Keratinocyte (primary cell): ENCODE measurements at regions not wholly inside any gene's neighbourhood (a gene's known extent, or its start where the extent isn't known, plus 50 kb on each side); places are given as distances from the start of the nearest gene placed in this dataset.

Experiments used
- DNase-seq: peaks from one replicate; pipeline ENCODE4 v3.0.0-alpha.2; 2011; ENCODE audit warnings: low read depth, missing footprints, low spot score
- FAIRE-seq: peaks from 2 replicates; lab custom pipeline; 2011; peaks lifted over from hg19 to GRCh38; lab: Jason Lieb, UNC
- H2AFZ ChIP-seq: 2 replicates; pipeline ENCODE4 v1.6.0; 2012; ENCODE audit warnings: low read length, control low read depth, inconsistent platforms; ENCODE audit not compliant: control insufficient read depth
- H3K27ac ChIP-seq: 2 replicates; pipeline ENCODE4 v1.5.1; 2011; ENCODE audit warnings: low read length; ENCODE audit not compliant: control insufficient read depth, insufficient read depth
- H3K27me3 ChIP-seq: 3 replicates; pipeline ENCODE4 v1.6.0; 2011; ENCODE audit warnings: low read length; ENCODE audit not compliant: control insufficient read depth, insufficient read depth; ENCODE audit errors: extremely low read depth
- H3K36me3 ChIP-seq, 2 experiments: 2 replicates in 1 of 2; 3 replicates in 1 of 2; pipeline ENCODE4 v1.5.1; 2011; ENCODE audit warnings: low read length in 2 of 2, mild to moderate bottlenecking in 1 of 2; ENCODE audit not compliant: control insufficient read depth in 2 of 2, insufficient read depth in 2 of 2; ENCODE audit errors: extremely low read depth in 1 of 2
- H3K4me1 ChIP-seq: 3 replicates; pipeline ENCODE4 v1.5.1; 2011; ENCODE audit warnings: low read length; ENCODE audit not compliant: control insufficient read depth, insufficient read depth; ENCODE audit errors: extremely low read depth
- H3K4me2 ChIP-seq: 3 replicates; pipeline ENCODE4 v1.6.0; 2011; ENCODE audit warnings: low read depth, low read length; ENCODE audit not compliant: control insufficient read depth, insufficient read depth; ENCODE audit errors: extremely low read depth
- H3K4me3 ChIP-seq, 3 experiments: fragments of 200-600 bp in 1 of 3; sonication (generic) in 1 of 3; 2 replicates in 2 of 3; 3 replicates in 1 of 3; pipeline ENCODE4 v1.5.1; 2011 to 2016; ENCODE audit warnings: low read length in 3 of 3, mild to moderate bottlenecking in 3 of 3, control low read depth in 2 of 3, inconsistent platforms in 1 of 3, low read depth in 1 of 3, mixed read lengths in 1 of 3, mixed run types in 1 of 3, moderate library complexity in 1 of 3; ENCODE audit not compliant: control insufficient read depth in 2 of 3, insufficient read depth in 2 of 3; ENCODE audit errors: extremely low read depth in 1 of 3
- H3K79me2 ChIP-seq: 2 replicates; pipeline ENCODE4 v1.6.0; 2012; ENCODE audit warnings: low read length; ENCODE audit not compliant: control insufficient read depth, insufficient read depth
- H3K9ac ChIP-seq: 3 replicates; pipeline ENCODE4 v1.6.0; 2011; ENCODE audit warnings: low read length; ENCODE audit not compliant: control insufficient read depth, insufficient read depth; ENCODE audit errors: extremely low read depth
- H3K9me1 ChIP-seq: 3 replicates; pipeline ENCODE4 v1.6.0; 2011; ENCODE audit warnings: low read length; ENCODE audit not compliant: control insufficient read depth, insufficient read depth; ENCODE audit errors: extremely low read depth
- H3K9me3 ChIP-seq: 2 replicates; pipeline ENCODE4 v1.5.1; 2012; ENCODE audit warnings: low read depth, low read length; ENCODE audit not compliant: control insufficient read depth
- H4K20me1 ChIP-seq: 3 replicates; pipeline ENCODE4 v1.6.0; 2011; ENCODE audit warnings: low read length; ENCODE audit not compliant: control insufficient read depth, insufficient read depth; ENCODE audit errors: extremely low read depth
- CTCF ChIP-seq, 3 experiments: IDR thresholded peaks in 1 of 3; conservative IDR thresholded peaks in 1 of 3; optimal IDR thresholded peaks in 1 of 3; 2 replicates in 2 of 3; 3 replicates in 1 of 3; pipeline versions ENCODE3 to v1.5.1; 2011; ENCODE audit warnings: low read length in 3 of 3, mild to moderate bottlenecking in 3 of 3, moderate library complexity in 2 of 3, control low read depth in 1 of 3, inconsistent platforms in 1 of 3; ENCODE audit not compliant: insufficient read depth in 2 of 3; ENCODE audit errors: extremely low read depth in 1 of 3
- EZH2 ChIP-seq: IDR thresholded peaks from one replicate; pipeline ENCODE4 v1.6.1; 2012; ENCODE audit warnings: inconsistent platforms, mild to moderate bottlenecking, low read length, moderate library complexity
- dilution Hi-C: fragments of 300-500 bp; cut with MboI; formaldehyde crosslinking; loops from one replicate; pipeline ENCODE4 v1.7.0; 2020; ENCODE audit warnings: low sequenced_read_pairs; ENCODE audit not compliant: extremely low pct_ligation_motif_present

DNA sequence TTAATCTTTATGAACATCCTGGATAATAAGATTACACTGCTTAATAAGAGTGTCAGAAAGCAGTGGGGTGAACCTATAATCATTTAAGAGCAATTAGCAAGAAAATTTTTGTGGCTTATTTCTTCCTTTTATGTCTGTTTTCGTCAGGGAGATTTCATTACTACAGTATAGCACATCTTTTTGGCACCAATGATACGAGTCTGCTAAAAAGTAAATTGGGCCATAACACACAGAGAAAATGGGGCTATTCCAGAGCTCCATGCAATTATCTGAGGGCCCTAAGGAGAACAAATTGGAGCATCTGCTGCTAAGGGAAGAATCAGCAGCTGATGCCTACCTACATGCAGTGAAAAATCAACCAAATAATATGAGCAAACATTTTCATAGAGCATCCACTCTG, 330.3 kb upstream of the NCAM2 start:
- Histone ChIP-seq H3K9me3 (peaks cover 2% of the 10 kb centered on the region), H3K4me3 (no peak overlapping the region), H3K36me3 (no peaks in the 10 kb centered on the region), H3K4me1 (no peaks in the 10 kb centered on the region), H3K9me1 (no peaks in the 10 kb centered on the region), H3K27me3 (no peaks in the 10 kb centered on the region), H3K9ac (no peak overlapping the region), H2AFZ (no peak overlapping the region), H3K27ac (no peak overlapping the region), H3K4me2 (no peak overlapping the region), H4K20me1 (no peaks in the 10 kb centered on the region), H3K79me2 (no peaks in the 10 kb centered on the region)
- TF ChIP-seq EZH2: no peak
- no peak for TF ChIP-seq CTCF (optimal IDR thresholded peaks at IDR 0.05 in 1 of 3, IDR thresholded peaks at IDR 0.05 in 1 of 3, conservative IDR thresholded peaks at IDR 0.05 in 1 of 3; ENCODE audit: extremely low read depth in 1 of 3, insufficient read depth in 2 of 3, low read length in 3 of 3)
- dilution Hi-C loops: no loop called here
- FAIRE-seq (no peak), DNase-seq (no peak)

- no peaks in the 10 kb centered on the region for H3K79me2 ChIP-seq
- H2AFZ ChIP-seq: no peak overlapping the region
- H3K4me1 ChIP-seq: no peaks in the 10 kb centered on the region
- H3K4me3 ChIP-seq: no peak overlapping the region
- no peak overlapping the region for H3K27ac ChIP-seq
- H3K9me3 ChIP-seq: no peaks in the 10 kb centered on the region
- H3K9me1 ChIP-seq: no peaks in the 10 kb centered on the region
- no peak overlapping the region for H3K4me2 ChIP-seq
- TF ChIP-seq EZH2: no peak
- no peak for TF ChIP-seq CTCF (optimal IDR thresholded peaks at IDR 0.05 in 1 of 3, IDR thresholded peaks at IDR 0.05 in 1 of 3, conservative IDR thresholded peaks at IDR 0.05 in 1 of 3; ENCODE audit: extremely low read depth in 1 of 3, insufficient read depth in 2 of 3, low read length in 3 of 3)
- H3K9ac ChIP-seq: no peak overlapping the region
- no peaks in the 10 kb centered on the region for H3K27me3 ChIP-seq
- no peaks in the 10 kb centered on the region for H3K36me3 ChIP-seq
- FAIRE-seq: no peak
- dilution Hi-C loops: no loop called here
- no peak for DNase-seq
- H4K20me1 ChIP-seq: no peaks in the 10 kb centered on the region
Observed at GRCh38 chr21:20685475-20685874, 312.7 kb upstream of the NCAM2 start.
